H1 (cell line): ENCODE measurements at regions not wholly inside any gene's neighbourhood (a gene's known extent, or its start where the extent isn't known, plus 50 kb on each side); places are given as distances from the start of the nearest gene placed in this dataset.

Experiments
- BACH1 ChIP-seq: IDR thresholded peaks from 2 replicates; pipeline ENCODE4 v1.6.1; 2012; ENCODE audit warnings: low read length, improper control_type of control experiment
- KDM4A ChIP-seq: IDR thresholded peaks from one replicate; pipeline ENCODE4 v1.7.1; 2012; ENCODE audit warnings: low read depth, mild to moderate bottlenecking, moderate library complexity, low read length, inconsistent platforms; ENCODE audit not compliant: severe bottlenecking
- POLR2A ChIP-seq, 2 experiments: IDR thresholded peaks; 1 replicate in 1 of 2; 2 replicates in 1 of 2; pipeline ENCODE4 v1.6.1; 2011; ENCODE audit warnings: low read depth in 2 of 2, low read length in 2 of 2, mild to moderate bottlenecking in 2 of 2; ENCODE audit errors: control extremely low read depth in 1 of 2
- RFX5 ChIP-seq: IDR thresholded peaks from 2 replicates; pipeline ENCODE4 v1.6.1; 2011; ENCODE audit warnings: low read depth, low read length, improper control_type of control experiment, borderline replicate concordance

DNA sequence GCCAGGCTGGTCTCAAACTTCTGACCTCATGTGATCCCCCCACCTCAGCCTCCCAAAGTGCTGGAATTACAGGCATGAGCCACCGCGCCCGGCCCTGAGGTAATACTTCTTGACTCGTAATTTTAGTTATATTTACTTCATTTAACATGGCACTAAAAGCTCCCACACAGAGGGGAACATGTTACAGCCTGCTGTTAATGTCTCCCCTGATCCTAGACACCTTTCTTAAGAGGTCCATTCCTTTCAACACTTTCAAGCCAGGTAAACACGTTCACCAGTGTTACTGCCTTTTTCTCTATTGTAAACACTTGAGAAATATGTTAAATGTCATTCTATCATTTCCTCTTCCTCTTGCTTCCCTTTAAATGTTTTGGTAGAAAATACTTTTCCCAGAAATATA is 161.4 kb downstream of the METTL4 start (continued):
- TF ChIP-seq KDM4A, result no peak
- TF ChIP-seq BACH1, result no peak
- no peak for TF ChIP-seq RFX5
- TF ChIP-seq POLR2A (IDR thresholded peaks at IDR 0.05; ENCODE audit: control extremely low read depth in 1 of 2, low read depth in 2 of 2, low read length in 2 of 2), result no peak
- TF ChIP-seq, all 59 proteins: peak for 0
